GM19397 (cell line): ENCODE measurements at regions not wholly inside any gene's neighbourhood (a gene's known extent, or its start where the extent isn't known, plus 50 kb on each side); places are given as distances from the start of the nearest gene placed in this dataset.

Source experiments
- ATAC-seq: cut with Tn5 transposase; IDR thresholded peaks from one replicate; pipeline ENCODE4 v1.9.1; 2021; ENCODE audit warnings: mild to moderate bottlenecking, moderate library complexity; ENCODE audit not compliant: unreplicated experiment

GRCh38 chr5:142508591-142508990 lies 177.3 kb downstream of the FGF1 start:
- ATAC-seq: no peak

GRCh38 chr5:142507531-142508372 lies 178.1 kb downstream of the FGF1 start:
- ATAC-seq: no peak

GRCh38 chr5:142506756-142507155 lies 179.1 kb downstream of the FGF1 start:
- ATAC-seq: no peak

GRCh38 chr5:142506046-142506445 lies 179.8 kb downstream of the FGF1 start:
- no peak for ATAC-seq

GRCh38 chr5:142501890-142502289 lies 177.1 kb upstream of the SPRY4 start:
- ATAC-seq: no peak

GRCh38 chr5:142500227-142500905 lies 175.5 kb upstream of the SPRY4 start:
- no peak for ATAC-seq

- ATAC-seq: no peak
Measured at GRCh38 chr5:142499591-142500226, 174.9 kb upstream of the SPRY4 start.

- ATAC-seq: no peak
Measured at GRCh38 chr5:142498298-142498697, 173.5 kb upstream of the SPRY4 start.

- ATAC-seq: no peak
Measured at GRCh38 chr5:142495531-142495930, 170.7 kb upstream of the SPRY4 start.

- ATAC-seq: no peak
Measured at GRCh38 chr5:142493875-142494518, 169.2 kb upstream of the SPRY4 start.

GRCh38 chr5:142492781-142493281 lies 168.0 kb upstream of the SPRY4 start:
- ATAC-seq: no peak

GRCh38 chr5:142491679-142492078 lies 166.9 kb upstream of the SPRY4 start:
- ATAC-seq: no peak

GRCh38 chr5:142491270-142491669 lies 166.4 kb upstream of the SPRY4 start:
- no peak for ATAC-seq

- ATAC-seq: no peak
Measured at GRCh38 chr5:142486581-142486980, 161.8 kb upstream of the SPRY4 start.

- ATAC-seq: no peak
Measured at GRCh38 chr5:142486020-142486419, 161.2 kb upstream of the SPRY4 start.

- no peak for ATAC-seq
Measured at GRCh38 chr5:142484821-142485387, 160.1 kb upstream of the SPRY4 start.

GRCh38 chr5:142482207-142482606 lies 157.4 kb upstream of the SPRY4 start:
- no peak for ATAC-seq

GRCh38 chr5:142481410-142481809 lies 156.6 kb upstream of the SPRY4 start:
- no peak for ATAC-seq

GRCh38 chr5:142479854-142480519 lies 155.2 kb upstream of the SPRY4 start:
- no peak for ATAC-seq

- no peak for ATAC-seq
Measured at GRCh38 chr5:142479150-142479549, 154.3 kb upstream of the SPRY4 start.
